ENCODE measurements at regions not wholly inside any gene's neighbourhood (a gene's known extent, or its start where the extent isn't known, plus 50 kb on each side); places are given as distances from the start of the nearest gene placed in this dataset.
"Not testable (repeated sequence)": the region's sequence is repeated elsewhere in the genome, so short reads cannot be mapped to it uniquely, and the experiment has no call there.

DNA sequence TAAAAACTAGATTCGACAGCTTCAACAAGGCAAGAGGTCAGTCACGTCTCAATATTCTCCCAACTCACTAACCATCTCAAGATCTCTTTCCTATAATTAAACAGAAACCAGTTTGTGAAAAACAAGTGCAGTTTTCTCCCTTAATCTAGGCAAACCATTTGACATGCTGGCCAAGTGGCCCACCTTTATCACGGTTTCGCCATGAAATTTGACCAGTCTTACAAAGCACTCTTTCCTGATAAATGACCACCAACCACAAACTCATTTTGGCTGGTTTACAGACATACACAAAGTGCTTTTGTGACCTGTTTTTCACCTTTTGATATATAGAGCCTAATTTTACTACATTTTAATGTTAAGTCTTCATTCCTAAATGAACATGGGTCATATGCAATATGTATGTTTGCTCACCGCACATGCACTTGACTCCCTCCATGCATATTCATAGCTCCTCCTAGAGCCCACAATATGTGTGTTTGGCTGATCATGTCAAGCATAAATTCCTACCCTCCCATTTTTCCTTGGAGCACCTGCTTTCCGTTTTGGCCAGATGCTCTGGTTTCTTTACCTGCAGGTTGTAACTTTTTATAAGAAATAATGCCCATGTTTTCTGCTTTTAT, 385.1 kb downstream of the RAD51AP2 start:
- no peak for DNase-seq (ENCODE audit: low read depth)

DNA sequence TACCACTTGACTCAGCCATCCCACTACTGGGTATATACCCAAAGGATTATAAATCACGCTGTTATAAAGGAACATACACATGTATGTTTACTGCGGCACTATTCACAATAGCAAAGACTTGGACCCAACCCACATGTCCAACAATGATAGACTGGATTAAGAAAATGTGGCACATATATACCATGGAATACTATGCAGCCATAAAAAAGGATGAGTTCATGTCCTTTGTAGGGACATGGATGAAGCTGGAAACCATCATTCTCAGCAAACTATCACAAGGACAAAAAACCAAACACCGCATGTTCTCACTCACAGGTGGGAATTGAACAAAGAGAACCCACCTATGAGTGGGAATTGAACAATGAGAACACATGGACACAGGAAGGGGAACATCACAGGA, 387.6 kb downstream of the RAD51AP2 start:
- DNase-seq (ENCODE audit: low read depth) = not testable (repeated sequence)

DNA sequence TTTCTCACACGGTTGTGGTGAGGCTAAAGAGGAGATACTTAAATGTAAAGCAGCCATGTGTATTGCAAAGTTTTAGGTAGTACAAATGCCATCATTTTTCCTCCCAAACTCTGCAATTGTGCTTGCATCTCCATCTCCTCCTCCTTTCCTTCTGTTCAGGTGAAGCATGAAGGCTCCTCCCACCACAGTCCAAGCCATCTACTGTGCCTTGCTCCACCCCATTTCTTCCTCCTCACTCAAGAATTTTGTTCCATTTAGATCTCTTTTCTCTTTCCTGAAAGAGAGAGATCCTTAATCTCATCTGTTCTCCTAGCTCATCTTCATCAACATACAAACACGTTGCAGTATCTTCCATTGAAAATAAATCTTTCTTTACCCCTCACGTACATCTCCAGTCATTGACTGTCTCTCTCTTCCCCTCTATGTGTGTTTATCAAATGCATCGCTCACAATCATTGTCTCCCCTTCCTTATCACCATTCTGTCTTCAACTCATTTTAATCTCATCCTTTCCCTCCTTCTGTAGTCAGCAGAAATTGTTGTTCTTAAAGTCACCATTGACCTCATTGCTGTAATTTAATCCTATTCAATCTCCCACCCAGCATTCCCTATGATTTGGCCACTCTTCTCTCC, 392.1 kb downstream of the RAD51AP2 start:
- no peak for DNase-seq (ENCODE audit: low read depth)

DNA sequence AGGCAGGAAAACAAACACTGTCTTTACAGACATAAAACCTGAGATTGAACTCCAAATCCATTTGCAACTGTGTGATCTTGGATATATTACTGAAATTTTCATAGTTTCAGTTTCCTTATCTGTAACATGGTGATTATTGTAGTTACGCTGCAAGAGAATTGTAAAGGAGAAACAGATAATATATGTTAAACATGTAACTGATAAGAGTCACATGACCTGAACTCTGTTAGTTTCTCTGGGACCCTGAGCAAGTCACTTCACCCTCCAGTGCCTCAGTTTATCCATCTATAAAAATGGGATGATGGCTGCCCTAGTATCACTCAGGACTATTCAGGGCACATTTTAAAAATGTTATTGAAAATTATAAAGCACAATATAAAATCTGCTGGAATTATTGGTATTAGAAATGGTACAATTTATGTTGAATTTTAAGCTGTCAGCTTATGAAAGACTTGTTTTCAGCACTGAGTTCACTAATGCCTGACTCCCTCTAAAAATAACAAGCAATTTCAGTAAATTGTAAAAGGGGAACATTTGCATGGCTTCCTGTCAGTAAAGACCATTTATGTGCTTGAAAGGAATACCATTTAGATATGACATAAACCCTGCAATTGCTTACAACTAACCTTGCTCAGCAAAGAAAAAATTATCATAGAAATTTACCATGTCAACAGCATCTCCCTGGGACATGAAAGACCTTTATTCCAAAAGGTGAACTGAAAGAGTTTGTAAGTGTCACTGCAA, 393.5 kb downstream of the RAD51AP2 start:
- DNase-seq (ENCODE audit: low read depth) = no peak

DNA sequence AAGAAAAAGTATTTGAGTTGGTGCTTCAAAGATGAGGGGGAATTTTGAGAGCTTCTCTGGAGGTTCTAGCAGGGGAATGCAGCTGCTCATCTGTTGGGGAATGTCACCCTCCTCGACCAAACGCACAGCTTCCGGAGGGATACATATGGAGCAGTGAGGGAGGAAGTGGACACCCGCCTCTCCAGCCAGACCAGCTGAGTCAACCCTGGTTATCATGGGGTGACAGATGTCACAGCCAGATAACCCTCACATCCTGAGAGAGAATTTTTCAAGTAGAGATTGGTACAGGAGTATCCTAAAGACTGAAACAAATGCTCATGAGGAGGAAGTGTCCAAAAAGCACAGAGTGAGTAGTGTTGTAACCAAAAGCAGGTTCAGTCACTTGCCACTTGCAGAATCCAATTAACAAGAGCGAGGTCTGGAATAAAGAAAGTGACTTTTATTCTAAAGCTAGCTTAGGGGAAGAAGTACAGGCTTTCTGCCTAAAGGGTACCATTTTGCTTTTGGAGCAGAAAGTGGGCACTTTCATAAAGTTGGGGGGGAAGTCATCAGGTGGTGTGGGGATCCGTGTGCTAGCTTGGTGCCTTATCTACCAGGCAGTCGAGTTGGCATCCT, 395.2 kb downstream of the RAD51AP2 start:
- no peak for DNase-seq (ENCODE audit: low read depth)

DNA sequence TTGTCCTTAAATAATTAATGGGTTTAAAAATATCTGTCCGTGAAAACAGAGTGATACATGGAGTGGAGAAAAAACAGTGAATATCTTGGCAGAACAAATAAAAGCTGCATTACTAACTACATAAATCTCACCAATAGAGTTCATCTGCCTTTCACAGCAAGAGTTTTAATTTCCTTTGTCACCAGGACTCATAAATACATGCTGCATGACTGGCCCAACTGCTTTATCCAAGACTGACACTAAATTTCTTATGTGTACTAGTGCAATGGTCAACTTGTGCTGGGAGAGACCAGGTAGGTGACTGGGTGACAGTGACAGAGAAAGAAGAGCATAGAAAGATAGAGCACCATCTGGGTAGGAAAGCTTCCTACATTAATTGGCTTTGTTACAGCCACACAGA, 402.8 kb downstream of the RAD51AP2 start:
- no peak for DNase-seq (ENCODE audit: low read depth)

DNA sequence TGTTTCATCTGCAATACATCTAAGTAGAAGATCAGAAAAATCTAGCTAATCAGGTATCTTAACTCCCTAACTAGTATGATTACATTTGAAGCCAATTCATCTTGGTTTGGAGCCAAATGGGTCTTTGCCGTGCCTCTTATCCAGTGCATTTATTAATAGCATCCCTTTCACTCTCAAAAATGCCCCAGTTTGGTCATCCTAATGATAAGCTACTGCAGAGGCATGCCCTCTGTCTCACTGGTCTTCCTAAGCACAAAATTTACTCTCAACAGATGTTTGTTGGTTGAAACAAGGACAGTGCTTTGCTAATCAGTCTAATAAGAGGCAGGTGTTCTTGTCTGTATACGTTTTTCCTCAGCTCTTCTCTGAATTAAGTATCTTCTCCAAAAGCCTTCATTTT, 403.2 kb downstream of the RAD51AP2 start:
- no peak for DNase-seq (ENCODE audit: low read depth)

DNA sequence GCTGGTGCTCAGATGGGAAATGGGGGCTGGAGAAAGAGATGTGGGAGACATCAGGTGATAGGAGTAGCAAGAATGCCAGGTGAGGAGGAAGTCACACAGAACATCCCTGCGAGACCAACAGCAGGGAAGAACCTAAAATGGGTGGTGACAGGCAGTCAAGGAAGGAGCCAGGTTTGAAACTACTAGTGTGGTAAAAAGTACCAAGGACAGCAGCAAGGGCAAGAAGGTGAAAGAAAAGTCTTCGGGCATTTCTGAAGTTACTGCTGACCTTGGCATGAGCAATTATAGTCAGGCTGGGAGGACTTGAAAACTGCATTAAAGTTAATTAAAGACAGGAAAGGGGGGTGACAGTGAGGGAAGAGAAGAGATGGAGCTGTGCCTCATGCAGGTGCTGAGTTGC, 410.4 kb downstream of the RAD51AP2 start:
- no peak for DNase-seq (ENCODE audit: low read depth)

DNA sequence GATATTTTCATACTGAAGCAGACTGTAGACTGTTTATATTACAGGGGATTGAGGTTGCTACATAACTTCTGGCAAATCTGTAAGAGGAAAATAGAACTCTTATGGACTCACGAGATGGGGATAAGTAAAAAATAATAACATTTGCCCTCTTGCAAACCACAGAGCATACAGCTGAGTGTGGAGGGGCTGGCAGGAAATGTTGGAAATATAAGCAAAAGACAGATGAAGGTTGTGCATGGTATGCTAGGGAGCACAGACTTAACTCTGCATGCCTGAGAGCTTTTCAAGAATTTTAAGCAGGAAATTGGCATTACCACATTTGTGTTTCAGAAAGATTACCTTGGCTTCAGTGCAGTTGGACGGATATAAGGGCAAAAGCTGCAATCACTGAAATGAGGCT, 411.1 kb downstream of the RAD51AP2 start:
- no peak for DNase-seq (ENCODE audit: low read depth)

DNA sequence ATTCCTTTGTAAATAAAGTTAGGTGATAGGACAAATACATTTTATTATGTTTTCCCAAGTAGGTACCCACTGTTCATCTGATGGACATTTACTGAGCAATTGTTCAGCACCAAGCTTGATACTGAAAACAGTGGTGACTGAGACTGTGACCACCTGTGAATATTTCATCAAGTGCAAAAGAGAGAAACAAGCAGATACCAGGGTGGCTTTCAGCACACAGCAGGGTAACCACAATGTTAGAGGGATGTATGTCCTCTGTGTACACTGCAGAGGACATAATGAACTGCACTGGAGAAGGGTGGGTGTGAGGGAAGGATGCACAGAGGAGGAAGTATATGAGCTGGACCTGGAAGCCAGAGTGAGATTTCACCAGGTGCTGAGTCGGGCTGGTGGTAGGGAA, 411.8 kb downstream of the RAD51AP2 start:
- DNase-seq (ENCODE audit: low read depth) = no peak

DNA sequence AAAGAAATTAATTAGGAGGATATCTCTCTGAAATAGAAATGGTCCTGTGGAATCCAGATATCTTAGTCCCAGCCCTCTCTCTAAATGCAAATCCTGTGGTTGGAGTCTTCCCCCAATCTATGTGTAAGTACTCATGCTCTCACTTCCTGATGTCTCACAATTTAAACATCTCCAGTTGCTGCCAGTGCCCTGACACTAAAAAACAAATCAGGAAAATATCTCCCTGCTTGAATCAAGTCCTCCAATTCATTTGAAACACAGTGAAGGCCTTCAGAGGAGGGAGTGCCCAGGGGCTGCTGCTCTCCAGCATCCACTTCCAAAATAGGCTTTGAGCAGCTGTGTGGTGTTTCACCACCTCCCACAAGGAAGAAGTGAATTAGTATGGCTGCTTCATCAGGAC, 413.8 kb downstream of the RAD51AP2 start:
- no peak for DNase-seq (ENCODE audit: low read depth)

DNA sequence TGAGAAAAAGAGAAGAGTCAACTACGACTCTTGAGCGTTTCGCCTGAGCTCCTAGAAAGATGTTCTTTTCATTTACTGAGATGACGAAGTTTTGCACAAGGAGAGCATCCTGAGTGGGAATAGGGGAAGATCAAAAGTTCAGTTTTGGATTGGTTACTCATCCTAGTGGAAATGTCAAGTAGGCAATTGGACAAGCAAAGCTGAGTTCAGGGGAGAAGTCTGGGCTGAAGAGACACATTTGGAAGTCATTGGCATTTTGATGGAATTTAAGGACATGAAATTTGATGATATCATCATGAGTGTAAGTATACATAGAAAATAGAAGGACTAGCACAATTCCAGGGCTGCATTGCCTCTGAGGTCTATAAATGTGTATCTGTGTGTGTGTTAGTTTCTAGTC, 416.6 kb downstream of the RAD51AP2 start:
- DNase-seq (ENCODE audit: low read depth) = no peak

DNA sequence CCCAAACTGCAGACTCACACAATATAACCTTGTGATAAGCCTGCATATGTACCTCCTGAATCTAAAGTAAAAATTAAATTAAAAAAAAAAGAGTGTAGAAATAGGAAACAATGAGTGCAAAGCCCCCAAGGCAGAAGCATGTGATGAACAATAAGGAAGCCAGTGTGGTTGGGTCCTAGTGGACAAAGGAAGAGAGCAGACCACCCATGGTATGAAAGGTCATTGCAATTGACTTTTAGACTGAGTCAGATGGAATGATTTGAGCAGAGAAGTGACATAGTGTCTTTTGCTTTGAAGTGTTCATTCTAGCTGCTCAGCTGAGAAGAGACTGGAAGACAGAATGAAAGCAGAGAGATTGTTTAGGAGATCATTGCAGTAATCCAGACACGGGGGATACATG, 417.1 kb downstream of the RAD51AP2 start:
- DNase-seq (ENCODE audit: low read depth) = no peak

DNA sequence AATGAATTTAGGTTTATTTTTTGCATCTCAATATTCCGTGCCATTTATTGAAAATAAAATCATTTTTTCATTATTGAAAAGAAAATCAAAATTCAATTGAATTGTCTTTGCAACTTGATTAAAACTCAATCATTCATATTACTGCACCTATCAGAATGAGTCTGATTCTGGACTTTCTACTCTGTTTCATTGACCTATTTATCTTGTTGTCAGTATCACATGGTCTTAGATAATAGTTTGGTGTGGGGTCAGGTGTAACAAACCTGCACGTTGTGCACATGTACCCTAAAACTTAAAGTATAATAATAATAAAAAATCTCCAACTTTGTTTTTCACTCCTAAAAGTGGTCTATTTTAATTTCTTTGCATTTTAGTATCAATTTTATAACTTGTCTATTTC, 422.9 kb downstream of the RAD51AP2 start:
- no peak for DNase-seq (ENCODE audit: low read depth)

DNA sequence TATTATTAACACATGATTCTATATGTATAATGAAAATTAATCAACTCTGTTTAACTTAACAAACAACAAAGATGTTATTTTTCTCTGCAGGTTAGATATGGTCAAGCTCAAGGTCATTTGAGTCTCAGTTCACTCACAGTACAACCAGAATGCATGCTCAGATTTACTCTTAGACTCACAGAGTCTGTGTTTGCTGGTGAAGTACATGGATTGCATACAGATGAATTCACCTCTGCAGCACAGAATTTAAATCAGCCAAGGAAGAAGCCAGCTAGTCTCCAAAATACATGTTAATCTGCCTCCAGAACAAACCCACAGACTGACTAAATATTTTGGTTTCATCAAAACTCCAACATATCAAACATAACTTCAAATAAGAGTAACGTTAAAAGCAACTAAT, 424.5 kb downstream of the RAD51AP2 start:
- no peak for DNase-seq (ENCODE audit: low read depth)

DNA sequence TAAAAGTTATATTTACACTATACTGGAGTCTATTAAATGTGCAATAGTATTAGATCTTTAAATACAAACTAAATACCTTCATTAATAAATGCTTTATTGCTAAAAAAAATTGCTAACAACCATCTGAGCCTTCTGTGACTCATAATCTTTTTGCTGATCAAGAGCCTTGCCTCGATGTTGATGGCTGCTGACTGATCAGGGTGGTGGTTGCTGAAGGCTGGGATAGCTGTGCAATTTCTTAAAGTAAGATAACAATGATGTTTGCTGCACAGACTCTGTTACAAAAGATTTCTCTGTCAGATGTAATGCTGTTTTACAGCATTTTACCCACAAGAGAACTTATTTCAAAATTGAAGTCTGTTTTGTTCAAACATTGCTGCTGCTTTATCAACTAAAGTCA, 421.4 kb upstream of the CYRIA start:
- DNase-seq (ENCODE audit: low read depth) = no peak

DNA sequence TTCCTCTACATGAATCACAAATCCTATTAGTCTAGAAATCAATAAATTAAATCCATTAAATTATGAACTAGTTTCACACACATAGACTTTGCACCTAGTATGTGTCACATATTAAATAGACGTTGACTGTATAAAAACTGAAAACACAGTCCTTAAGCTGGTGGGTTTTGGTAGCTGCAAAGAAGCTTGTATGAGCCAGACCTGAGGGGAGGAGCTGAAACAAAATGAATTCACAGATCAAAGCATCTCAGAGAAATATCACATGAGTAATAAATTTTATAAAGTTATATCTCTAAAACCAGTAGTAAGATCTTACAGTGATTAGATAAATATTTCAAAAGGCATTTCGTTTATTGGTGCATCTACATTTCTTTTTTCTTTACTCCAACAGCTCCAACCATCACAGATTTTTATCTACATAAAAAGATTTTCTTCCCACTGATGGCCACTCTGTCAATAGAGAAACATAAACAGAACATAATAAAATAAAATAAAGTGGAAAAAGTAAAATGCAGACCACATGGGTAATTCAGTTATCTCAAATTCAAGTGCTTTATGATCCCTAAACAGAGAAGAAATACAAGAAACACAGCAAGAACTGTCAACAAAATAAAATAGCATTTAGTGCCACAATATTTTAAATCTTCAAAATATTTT, 420.0 kb upstream of the CYRIA start:
- no peak for DNase-seq (ENCODE audit: low read depth)

DNA sequence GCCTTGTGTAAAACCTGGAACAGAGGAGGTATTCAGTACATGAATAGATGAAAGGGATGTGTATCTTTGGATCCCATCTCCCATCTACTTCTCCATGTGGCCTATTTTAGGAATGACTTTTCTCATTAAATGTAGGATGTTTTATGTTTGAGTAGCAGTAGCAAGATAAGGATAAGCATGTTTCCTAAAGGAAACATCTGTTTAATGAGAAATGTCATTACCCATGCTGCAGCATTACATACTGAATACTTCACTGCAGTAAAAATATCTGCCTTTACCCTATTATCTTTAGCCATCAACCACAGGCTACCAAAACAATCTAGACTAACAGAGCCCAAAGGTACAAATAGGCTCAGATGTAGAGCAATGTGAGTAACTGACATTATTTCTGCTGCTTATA, 419.2 kb upstream of the CYRIA start:
- no peak for DNase-seq (ENCODE audit: low read depth)

DNA sequence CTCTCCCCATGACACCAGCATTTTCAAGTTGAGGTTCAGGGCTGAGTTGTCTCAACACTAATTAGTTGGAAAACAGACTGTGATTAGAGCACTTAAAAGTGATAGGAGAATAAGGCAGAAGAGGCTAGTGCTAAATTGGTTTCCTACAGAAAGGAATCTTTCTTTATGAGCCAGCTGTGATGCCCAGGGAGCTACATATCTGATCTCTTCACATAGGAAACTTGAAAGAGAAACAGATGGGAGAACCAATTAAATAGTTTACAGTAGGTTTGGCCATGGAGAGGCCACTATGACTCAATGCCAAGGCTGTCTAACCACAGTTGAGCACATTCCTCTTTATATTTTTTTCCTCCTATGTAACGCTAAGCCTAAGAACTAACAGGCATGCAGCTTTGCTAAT, 418.3 kb upstream of the CYRIA start:
- DNase-seq (ENCODE audit: low read depth) = no peak

DNA sequence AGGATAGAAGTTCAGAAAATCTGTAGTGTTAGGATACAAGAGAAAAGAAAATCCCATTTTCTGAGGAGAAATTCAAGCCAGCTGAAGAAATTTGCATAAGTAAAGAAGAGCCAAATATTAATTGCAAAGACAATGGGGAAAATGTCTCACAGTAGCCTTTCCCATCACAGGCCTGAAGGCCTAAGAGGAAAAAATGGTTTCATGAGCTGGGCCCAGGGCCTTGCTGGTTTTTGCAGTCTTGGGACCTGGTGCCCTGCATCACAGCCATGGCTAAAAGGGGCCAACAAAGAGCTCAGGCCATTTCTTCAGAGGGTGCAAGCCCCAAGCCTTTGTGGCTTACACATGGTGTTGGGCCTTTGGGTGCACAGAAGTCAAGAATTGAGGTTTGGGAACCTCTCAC, 413.6 kb upstream of the CYRIA start:
- no peak for DNase-seq (ENCODE audit: low read depth)

DNA sequence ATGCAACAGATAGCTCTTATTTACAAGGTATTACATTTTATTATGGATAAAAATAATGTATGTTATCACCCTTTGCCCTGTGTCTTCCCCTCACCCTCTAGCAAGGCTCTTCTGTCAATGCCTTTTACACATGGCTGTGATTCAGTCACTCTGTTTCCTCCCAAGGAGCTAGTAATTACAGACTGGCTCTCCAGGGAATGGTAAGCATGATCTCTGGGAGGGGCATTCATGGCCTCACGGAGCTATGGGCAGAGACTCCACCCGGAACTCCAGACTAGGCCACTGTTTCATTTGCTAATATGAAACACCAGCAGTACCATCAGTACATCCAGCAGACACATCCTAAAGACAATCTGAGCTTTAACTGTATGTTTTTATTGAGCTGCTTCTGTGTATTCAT, 410.9 kb upstream of the CYRIA start:
- DNase-seq (ENCODE audit: low read depth) = no peak

DNA sequence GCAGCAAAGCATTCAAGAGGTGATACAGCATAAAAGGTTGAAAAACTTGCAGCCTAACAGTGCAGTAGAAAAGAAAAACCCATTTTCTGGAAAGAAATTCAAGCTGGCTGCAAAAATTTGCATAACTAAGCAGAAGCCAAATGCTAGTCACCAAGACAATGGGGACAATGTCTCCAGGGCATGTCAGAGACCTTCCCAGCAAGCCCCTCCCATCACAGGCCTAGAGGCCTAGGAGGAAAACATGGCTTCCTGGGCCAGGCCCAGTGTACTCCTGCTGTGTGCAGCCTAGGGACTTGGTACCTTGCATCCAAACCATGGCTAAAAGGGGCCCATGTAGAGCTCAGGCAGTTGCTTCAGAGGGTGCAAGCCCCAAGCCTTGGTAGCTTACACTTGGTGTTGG, 405.1 kb upstream of the CYRIA start:
- DNase-seq (ENCODE audit: low read depth) = no peak

DNA sequence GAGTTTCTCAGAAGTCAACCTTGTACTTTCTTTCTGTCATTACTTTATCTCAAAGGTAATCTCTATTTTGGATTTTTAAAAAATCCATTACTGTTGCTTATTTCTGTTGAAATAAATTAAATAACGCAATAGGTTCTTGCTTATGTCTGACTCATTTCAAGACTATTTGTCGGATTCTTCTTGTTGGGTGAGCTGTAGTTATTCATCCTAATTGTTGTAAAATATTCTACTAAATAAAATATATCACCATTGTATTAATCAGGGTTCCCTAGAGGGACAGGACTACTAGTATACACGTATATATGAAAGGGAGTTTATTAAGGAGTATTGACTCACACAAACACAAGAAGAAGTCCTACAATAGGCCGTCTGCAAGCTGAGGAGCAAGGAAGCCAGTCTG, 403.9 kb upstream of the CYRIA start:
- no peak for DNase-seq (ENCODE audit: low read depth)
